ENCODE measurements at regions not wholly inside any gene's neighbourhood (a gene's known extent, or its start where the extent isn't known, plus 50 kb on each side); places are given as distances from the start of the nearest gene placed in this dataset.
A peak's percentile ranks its signal among the peaks of the same experiment; 100 is the strongest.

- no peak for DNase-seq (ENCODE audit: low read depth)
- TF ChIP-seq CTCF (IDR thresholded peaks at IDR 0.05; ENCODE audit: low read length, missing control alignments) = no peak
- no peak overlapping the region for H3K4me3 ChIP-seq (replicated peaks; ENCODE audit: low read depth, low read length)
Observed at GRCh38 chr3:34175636-34176176, 377.3 kb downstream of the PDCD6IP start.

GRCh38 chr3:34176723-34177122, 378.3 kb downstream of the PDCD6IP start:
- DNase-seq (ENCODE audit: low read depth) = no peak
- H3K4me3 ChIP-seq (replicated peaks; ENCODE audit: low read depth, low read length) = no peak overlapping the region
- TF ChIP-seq CTCF (IDR thresholded peaks at IDR 0.05; ENCODE audit: low read length, missing control alignments) = no peak

- H3K4me3 ChIP-seq (replicated peaks; ENCODE audit: low read depth, low read length) = no peak overlapping the region
- peak; percentile 7 for DNase-seq (ENCODE audit: low read depth)
- no peak for TF ChIP-seq CTCF (IDR thresholded peaks at IDR 0.05; ENCODE audit: low read length, missing control alignments)
Observed at GRCh38 chr3:34178415-34178814, 380.0 kb downstream of the PDCD6IP start.

- TF ChIP-seq CTCF (IDR thresholded peaks at IDR 0.05; ENCODE audit: low read length, missing control alignments) = no peak
- DNase-seq (ENCODE audit: low read depth) = no peak
- no peak overlapping the region for H3K4me3 ChIP-seq (replicated peaks; ENCODE audit: low read depth, low read length)
Observed at GRCh38 chr3:34179716-34180115, 381.3 kb downstream of the PDCD6IP start.

GRCh38 chr3:34180532-34180931, 382.1 kb downstream of the PDCD6IP start:
- DNase-seq (ENCODE audit: low read depth) = no peak
- TF ChIP-seq CTCF (IDR thresholded peaks at IDR 0.05; ENCODE audit: low read length, missing control alignments) = no peak
- no peak overlapping the region for H3K4me3 ChIP-seq (replicated peaks; ENCODE audit: low read depth, low read length)

GRCh38 chr3:34183114-34183513, 384.7 kb downstream of the PDCD6IP start:
- no peak for TF ChIP-seq CTCF (IDR thresholded peaks at IDR 0.05; ENCODE audit: low read length, missing control alignments)
- no peak overlapping the region for H3K4me3 ChIP-seq (replicated peaks; ENCODE audit: low read depth, low read length)
- DNase-seq (ENCODE audit: low read depth) = no peak

- H3K4me3 ChIP-seq (replicated peaks; ENCODE audit: low read depth, low read length) = no peak overlapping the region
- TF ChIP-seq CTCF (IDR thresholded peaks at IDR 0.05; ENCODE audit: low read length, missing control alignments) = no peak
- DNase-seq (ENCODE audit: low read depth) = no peak
Observed at GRCh38 chr3:34183611-34184340, 385.3 kb downstream of the PDCD6IP start.

Measured in fibroblast of pulmonary artery (primary cell).